HTR-8/SVneo (cell line): ENCODE measurements at regions not wholly inside any gene's neighbourhood (a gene's known extent, or its start where the extent isn't known, plus 50 kb on each side); places are given as distances from the start of the nearest gene placed in this dataset.

ENCODE experiments used
- DNase-seq: peaks from one replicate; pipeline ENCODE4 v3.0.0; 2011; ENCODE audit warnings: low spot score, mixed read lengths; ENCODE audit not compliant: insufficient read length
- FAIRE-seq: peaks from 2 replicates; lab custom pipeline; 2011; peaks lifted over from hg19 to GRCh38; lab: Jason Lieb, UNC

GRCh38 chr3:22523925-22524324 lies 679.2 kb upstream of the UBE2E2 start:
- no peak for FAIRE-seq
- DNase-seq = no peak

DNA sequence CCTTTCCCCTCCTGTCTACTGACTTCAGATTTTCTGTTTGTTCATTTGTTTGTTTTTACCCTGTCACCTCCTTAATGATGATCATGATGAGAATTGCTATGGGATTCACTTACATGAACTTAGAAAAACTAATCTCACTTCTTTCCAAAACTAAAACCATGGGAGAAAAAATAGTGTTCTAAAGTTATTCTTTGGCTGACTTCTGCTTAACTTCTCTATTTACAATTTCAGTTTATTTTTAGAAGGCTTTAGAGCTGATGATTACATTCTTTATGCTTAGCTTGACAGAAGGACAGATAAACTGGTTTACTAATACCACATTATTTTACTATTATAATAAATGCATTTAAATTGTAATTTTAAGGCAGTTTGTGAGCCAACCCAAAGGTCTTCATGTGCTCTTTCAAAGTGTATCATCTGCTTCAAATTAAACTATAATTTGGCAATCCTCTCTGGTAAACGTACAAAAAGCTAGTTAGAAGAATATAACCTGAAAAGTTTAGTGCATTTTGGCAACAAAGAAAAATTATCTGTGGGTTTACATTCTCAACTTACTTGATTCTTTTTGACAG lies 676.8 kb upstream of the UBE2E2 start:
- FAIRE-seq = no peak
- DNase-seq = no peak

GRCh38 chr3:22536541-22536940 lies 666.6 kb upstream of the UBE2E2 start:
- DNase-seq = no peak
- no peak for FAIRE-seq

GRCh38 chr3:22537560-22537959 lies 665.6 kb upstream of the UBE2E2 start:
- no peak for FAIRE-seq

GRCh38 chr3:22542311-22542710 lies 660.8 kb upstream of the UBE2E2 start:
- FAIRE-seq (no peak), DNase-seq (peak; percentile 10)

More at GRCh38 chr3:22537560-22537959, 665.6 kb upstream of the UBE2E2 start:
- DNase-seq = no peak

- no peak for DNase-seq
- FAIRE-seq = no peak
Observed at GRCh38 chr3:22555753-22556435, 647.2 kb upstream of the UBE2E2 start.

- no peak for DNase-seq
- FAIRE-seq = no peak
Observed at GRCh38 chr3:22565393-22565792, 637.7 kb upstream of the UBE2E2 start.

DNA sequence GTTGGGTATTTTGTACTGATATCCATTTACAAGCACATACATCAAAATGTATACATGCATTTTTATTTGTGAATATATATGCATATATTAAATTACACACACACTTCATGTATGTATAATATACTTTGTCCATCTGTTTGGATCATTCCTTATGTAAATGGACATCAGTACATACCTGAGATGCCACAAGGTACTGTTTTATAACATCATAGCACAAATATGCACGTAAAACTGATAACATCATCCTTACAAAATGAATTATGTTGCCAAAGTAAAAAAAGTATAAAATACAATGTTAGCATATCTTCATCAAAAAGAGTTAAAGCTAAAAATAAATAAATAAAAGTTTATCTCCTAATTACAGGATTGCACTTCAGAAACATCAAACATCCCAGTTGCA lies 634.8 kb upstream of the UBE2E2 start:
- FAIRE-seq (no peak), DNase-seq (no peak)

DNA sequence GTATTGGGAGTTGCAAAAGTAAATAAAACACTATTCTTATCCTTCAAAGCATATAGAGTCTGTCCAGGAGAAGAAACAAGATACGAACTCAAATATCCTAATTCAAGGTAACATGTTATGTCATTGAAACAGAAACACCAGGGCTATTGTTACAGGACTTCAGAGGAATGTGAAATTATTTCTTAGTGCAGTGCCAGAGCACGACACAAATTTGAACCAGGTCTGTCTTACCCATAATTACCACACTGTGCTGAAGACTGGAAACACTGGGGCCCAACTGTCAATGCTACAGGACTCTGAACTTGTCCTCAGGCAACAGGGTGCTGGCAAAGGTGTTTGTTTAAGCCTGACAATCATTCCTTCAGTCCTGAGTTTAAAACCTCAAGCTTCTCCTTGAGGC lies 633.6 kb upstream of the UBE2E2 start:
- FAIRE-seq (no peak), DNase-seq (no peak)

DNA sequence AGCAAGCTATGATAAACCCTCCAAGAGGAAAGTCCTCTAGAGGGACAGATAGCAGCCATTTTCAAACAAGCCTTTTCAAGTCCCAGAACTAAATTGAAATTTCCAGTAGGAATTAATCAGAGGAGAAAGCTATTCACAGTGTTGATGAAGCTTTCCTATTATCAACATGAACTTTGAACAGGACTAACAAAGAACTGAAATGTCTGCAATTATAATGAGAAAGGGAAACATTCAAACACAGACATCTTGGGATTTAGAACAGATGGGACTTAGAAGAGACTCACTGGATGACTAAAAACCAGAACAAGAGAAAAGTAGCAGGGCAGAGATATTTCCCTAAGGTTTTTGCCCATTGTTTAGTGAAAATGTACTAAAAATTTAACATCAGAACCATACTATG lies 622.1 kb upstream of the UBE2E2 start:
- DNase-seq (no peak), FAIRE-seq (no peak)

DNA sequence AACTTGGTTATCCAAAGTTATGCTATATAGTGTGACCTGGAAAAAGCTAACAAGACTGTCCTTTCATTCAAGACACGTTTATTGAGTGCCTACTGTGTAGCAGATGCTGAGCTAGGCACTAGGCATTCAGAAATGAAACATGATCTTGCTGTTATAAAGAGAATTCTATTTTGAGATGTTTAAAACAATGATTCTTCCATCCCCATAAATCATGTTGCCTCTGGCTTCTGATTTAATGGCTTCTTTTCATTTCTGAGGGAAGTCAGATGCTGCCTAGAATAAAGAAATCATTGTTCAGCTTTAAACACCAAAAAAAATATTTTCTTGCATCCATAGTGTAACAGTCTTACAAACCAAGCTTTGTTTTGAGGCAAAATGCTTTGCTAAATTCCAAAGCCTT lies 620.9 kb upstream of the UBE2E2 start:
- FAIRE-seq (no peak), DNase-seq (no peak)

GRCh38 chr3:22585504-22585903 lies 617.6 kb upstream of the UBE2E2 start:
- DNase-seq (no peak), FAIRE-seq (no peak)

DNA sequence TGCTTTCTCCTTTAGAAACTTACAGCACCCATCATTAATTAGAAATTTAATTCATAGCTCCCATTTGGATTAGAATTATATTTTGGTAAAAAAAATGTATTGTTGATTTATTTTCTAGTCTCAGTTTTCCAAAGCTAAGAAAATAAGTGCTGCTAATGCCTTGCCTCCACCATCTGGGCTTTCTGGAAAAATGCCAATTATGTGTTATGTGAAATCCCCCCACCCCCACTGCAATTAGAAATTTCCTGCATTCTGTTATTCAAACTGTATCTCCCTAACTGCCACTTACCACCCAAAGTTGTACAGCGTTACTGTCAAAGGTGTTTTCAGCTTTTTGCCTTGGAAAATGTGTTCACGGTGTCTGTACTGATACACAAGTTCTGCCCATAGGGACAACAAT lies 617.2 kb upstream of the UBE2E2 start:
- FAIRE-seq = no peak
- DNase-seq = no peak

- FAIRE-seq (no peak), DNase-seq (no peak)
Observed at GRCh38 chr3:22587446-22587845, 615.7 kb upstream of the UBE2E2 start.

GRCh38 chr3:22593638-22594037 lies 609.5 kb upstream of the UBE2E2 start:
- FAIRE-seq (no peak), DNase-seq (no peak)

- FAIRE-seq (no peak), DNase-seq (no peak)
Observed at GRCh38 chr3:22594990-22595389, 608.1 kb upstream of the UBE2E2 start.

DNA sequence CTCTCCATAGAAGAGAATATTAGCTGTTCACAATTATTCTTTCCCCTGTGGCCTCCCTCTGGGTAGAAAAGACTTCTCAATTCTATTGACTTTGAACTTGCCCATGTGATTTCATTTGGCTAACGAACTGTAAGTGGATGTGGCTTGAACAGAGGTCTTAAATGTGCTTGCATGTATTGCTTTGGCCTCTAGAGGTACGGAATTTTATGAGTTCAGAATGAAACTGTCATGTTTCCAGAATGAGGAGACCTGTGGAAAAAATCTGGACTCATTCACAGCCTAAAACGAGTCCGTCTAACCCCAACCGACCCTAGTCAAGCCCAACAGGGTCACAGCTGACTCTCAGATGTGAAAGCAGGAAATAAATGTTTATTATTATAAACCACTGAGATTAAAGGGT lies 596.7 kb upstream of the UBE2E2 start:
- FAIRE-seq (no peak), DNase-seq (no peak)

DNA sequence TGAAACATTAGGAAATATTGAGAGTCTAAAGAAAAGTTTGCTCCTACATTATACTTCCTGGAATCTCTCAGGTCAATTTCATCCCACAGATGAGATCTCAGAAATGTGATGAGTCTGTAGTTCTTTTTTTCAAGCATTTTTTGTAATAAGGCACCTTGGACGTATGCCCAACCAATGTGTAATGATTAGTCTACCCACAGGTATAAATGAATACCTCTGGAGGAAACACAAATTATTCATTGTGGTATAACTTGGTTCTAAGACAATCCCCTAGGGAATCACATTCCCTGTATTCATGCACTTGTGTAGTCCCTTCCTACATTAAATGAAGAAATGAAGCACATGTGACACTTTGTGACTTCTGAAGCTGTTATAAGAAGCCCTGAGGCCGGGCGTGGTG lies 596.2 kb upstream of the UBE2E2 start:
- no peak for FAIRE-seq
- no peak for DNase-seq

- FAIRE-seq (no peak), DNase-seq (no peak)
Observed at GRCh38 chr3:22608093-22608492, 595.0 kb upstream of the UBE2E2 start.

DNA sequence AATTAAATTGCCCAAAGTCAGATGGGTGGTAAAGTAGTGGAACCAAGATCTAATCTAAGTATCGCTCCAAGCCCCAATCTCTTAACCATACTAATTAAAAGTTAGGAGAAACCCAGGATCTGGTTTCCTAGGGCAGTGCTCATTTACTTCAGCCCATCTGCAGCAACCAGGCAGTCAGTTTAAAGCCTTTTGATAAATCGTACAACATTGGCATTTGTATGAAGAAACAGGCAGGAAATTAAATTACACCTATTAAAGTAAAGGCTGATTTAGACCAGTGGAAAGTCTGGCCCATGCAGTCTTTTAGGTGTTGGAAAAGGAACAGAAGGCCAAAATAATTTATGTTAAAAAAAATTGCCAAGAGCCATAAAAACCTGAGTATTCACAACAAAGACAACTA lies 594.4 kb upstream of the UBE2E2 start:
- FAIRE-seq = no peak
- no peak for DNase-seq

DNA sequence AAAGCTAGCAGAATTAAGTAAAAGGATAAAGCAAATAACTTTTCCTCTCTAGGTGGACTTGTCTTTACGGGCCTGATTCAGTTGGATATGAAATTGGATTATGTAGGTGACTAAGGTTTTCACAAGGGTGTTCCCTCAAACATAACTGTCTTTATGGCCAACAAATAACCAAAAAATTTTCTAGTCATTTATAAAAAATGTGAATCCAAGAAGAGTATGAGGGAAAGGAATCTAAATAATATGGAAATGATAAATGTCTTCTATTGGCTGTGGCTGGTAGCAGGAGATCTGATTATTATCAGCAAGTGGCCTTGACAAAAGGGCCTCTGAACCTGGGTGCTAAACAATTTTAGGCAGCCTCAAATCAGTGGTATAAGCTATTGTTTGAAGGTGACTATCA lies 594.0 kb upstream of the UBE2E2 start:
- DNase-seq (no peak), FAIRE-seq (no peak)

- DNase-seq (no peak), FAIRE-seq (no peak)
Observed at GRCh38 chr3:22612927-22613326, 590.2 kb upstream of the UBE2E2 start.
